ENCODE measurements at regions not wholly inside any gene's neighbourhood (a gene's known extent, or its start where the extent isn't known, plus 50 kb on each side); places are given as distances from the start of the nearest gene placed in this dataset.

DNA sequence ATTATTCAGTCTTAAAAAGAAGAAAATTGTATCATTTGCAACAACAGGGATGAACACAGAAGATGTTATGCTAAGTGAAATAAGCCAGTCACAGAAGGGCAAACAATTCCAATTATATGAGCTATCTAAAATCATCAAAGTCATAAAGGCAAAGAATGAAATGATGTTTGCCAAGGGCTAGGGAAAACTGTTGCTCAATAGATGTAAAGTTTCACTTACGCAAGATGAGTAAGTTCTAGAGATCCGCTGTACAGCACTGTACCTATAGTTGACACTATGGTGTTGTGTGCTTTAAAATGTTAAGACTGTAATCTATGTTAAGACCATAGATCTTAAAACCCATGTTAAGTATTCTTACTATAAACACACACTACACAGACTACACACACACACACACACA, 904.6 kb upstream of the LRRN3 start:
- H3K4me3 ChIP-seq, result no peak overlapping the region
- H3K27ac ChIP-seq, result no peak overlapping the region
- DNase-seq (no peak), ATAC-seq (no peak)
- no peaks in the 10 kb centered on the region for H3K9me3 ChIP-seq
- 53% methylated on average over 2 of the region's 2 CpGs for WGBS (ENCODE audit: insufficient coverage, low coverage, low lambda C conversion rate, missing lambda C conversion rate)
- intact Hi-C loops (cut with DNase I), result no loop called here
- H3K27me3 ChIP-seq, result no peaks in the 10 kb centered on the region
- H3K36me3 ChIP-seq, result no peaks in the 10 kb centered on the region
- H3K4me1 ChIP-seq, result no peaks in the 10 kb centered on the region
- TF ChIP-seq, protein P1, sequence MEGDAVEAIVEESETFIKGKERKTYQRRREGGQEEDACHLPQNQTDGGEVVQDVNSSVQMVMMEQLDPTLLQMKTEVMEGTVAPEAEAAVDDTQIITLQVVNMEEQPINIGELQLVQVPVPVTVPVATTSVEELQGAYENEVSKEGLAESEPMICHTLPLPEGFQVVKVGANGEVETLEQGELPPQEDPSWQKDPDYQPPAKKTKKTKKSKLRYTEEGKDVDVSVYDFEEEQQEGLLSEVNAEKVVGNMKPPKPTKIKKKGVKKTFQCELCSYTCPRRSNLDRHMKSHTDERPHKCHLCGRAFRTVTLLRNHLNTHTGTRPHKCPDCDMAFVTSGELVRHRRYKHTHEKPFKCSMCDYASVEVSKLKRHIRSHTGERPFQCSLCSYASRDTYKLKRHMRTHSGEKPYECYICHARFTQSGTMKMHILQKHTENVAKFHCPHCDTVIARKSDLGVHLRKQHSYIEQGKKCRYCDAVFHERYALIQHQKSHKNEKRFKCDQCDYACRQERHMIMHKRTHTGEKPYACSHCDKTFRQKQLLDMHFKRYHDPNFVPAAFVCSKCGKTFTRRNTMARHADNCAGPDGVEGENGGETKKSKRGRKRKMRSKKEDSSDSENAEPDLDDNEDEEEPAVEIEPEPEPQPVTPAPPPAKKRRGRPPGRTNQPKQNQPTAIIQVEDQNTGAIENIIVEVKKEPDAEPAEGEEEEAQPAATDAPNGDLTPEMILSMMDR (IDR thresholded peaks at IDR 0.05), result no peak
- no peak for TF ChIP-seq POLR2A (IDR thresholded peaks at IDR 0.05)

DNA sequence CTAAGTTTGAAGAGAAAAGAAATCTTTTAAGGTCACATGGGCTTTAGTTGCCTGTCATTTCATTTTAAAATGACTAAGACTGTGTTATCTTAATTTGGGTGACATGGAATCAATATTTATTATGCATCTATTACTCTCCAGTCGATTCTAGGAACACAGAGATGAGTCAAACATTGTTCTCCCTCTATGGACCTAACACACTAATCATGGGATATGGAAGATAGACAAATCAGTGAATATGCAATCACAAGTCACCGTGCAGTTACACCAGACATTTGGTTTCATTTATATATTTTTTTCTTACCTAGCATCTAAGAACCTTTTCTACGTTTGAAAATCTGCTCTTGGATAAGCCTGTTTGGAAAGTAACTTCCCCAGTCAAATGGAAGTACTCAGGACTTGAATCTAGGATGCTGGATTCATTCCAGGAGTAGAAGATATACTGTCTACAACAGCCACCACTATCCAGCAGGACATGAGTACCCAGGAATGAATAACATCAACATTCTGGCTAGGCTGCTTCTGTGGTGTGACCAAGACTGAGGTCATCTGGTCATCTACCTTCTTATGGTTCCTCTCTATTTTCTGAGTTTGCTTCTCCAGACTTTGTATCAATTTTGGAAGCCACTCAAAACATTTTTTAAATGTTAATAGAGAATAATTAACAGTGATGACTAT, 902.9 kb upstream of the LRRN3 start:
- DNase-seq, result no peak
- intact Hi-C loops (cut with DNase I), result no loop called here
- Histone ChIP-seq H3K36me3 (no peaks in the 10 kb centered on the region), H3K9me3 (no peaks in the 10 kb centered on the region), H3K27me3 (no peaks in the 10 kb centered on the region), H3K4me3 (no peak overlapping the region), H3K27ac (no peak overlapping the region), H3K4me1 (no peaks in the 10 kb centered on the region)
- no peak for ATAC-seq
- 34% methylated on average over 3 of the region's 3 CpGs for WGBS (ENCODE audit: insufficient coverage, low coverage, low lambda C conversion rate, missing lambda C conversion rate)
- no peak for TF ChIP-seq POLR2A (IDR thresholded peaks at IDR 0.05)
- TF ChIP-seq, protein P1 (IDR thresholded peaks at IDR 0.05), result no peak

DNA sequence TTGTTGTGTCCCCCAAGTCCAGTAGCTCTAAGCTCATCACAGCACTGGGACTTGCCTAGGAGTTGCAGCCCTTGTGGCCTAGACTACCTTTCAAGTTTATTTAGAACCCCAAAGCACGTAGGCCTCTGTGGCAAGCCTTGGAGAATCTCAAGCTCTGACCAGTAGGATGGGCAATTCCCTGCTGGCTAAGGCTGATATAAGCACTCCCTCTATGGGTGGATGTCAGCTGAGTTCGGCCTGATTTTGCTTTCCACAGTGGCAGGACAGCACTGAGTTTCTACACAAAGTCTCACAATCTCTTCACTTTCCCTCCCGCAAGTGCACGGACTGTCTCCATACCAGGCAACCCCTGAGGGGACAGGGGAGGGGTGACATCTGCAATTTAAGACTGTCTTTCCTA, 886.4 kb upstream of the LRRN3 start:
- TF ChIP-seq POLR2A (IDR thresholded peaks at IDR 0.05), result no peak
- TF ChIP-seq, protein P1 (IDR thresholded peaks at IDR 0.05), result no peak
- Histone ChIP-seq H3K27ac (no peak overlapping the region), H3K27me3 (no peaks in the 10 kb centered on the region), H3K9me3 (no peaks in the 10 kb centered on the region), H3K4me1 (no peaks in the 10 kb centered on the region), H3K36me3 (no peaks in the 10 kb centered on the region), H3K4me3 (no peak overlapping the region)
- no peak for ATAC-seq
- WGBS (ENCODE audit: insufficient coverage, low coverage, low lambda C conversion rate, missing lambda C conversion rate), result 73% methylated on average over 3 of the region's 4 CpGs
- DNase-seq, result no peak
- intact Hi-C loops (cut with DNase I), result no loop called here

DNA sequence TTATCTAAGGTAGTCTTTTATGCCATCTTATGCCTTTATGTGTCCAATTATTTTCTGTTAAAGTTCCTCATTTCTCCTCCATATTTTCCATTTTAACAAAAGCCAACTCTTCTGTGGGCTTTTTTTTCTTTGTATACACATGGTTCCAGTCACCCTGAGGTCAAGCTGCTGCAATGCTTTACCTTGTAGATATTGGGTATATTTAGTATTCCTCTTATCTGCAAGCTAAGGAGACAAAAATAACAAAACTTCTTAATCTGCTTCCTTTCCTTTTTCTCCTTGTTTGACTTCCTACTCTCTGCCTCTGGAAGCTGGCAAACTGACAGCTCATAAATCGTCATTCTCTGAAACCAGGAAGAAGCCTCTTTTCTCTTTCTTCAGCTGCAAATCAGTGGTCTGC, 885.0 kb upstream of the LRRN3 start:
- H3K27ac ChIP-seq, result no peak overlapping the region
- intact Hi-C loops (cut with DNase I), result no loop called here
- 25% methylated on average over 1 of the region's 1 CpG for WGBS (ENCODE audit: insufficient coverage, low coverage, low lambda C conversion rate, missing lambda C conversion rate)
- TF ChIP-seq, protein P1 (IDR thresholded peaks at IDR 0.05), result no peak
- no peak for TF ChIP-seq POLR2A (IDR thresholded peaks at IDR 0.05)
- H3K36me3 ChIP-seq, result no peaks in the 10 kb centered on the region
- H3K27me3 ChIP-seq, result no peaks in the 10 kb centered on the region
- no peaks in the 10 kb centered on the region for H3K4me1 ChIP-seq
- no peaks in the 10 kb centered on the region for H3K9me3 ChIP-seq
- H3K4me3 ChIP-seq, result no peak overlapping the region
- DNase-seq, result no peak
- ATAC-seq, result peak; percentile 36 to 53 (median 40)

DNA sequence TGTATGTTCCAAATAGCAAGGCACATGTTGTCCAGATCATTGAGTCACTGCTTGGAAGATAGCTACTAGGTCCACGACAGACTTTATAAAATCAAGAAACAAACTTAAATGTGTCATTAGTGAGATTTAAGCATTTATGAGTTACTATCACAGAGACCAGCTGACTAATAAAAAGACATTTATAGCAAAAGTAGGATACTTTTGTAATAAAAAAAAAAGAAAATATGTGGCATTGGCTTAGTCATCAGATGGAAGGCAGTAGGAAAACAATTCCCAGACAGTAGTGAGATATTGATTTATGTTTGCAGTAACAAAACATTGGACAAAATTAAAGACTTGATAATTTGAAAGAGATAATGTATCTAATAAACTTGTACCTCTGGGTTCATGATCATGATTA, 881.0 kb upstream of the LRRN3 start:
- Histone ChIP-seq H3K27ac (no peak overlapping the region), H3K27me3 (no peaks in the 10 kb centered on the region)
- TF ChIP-seq, protein P1 (IDR thresholded peaks at IDR 0.05), result no peak
- TF ChIP-seq POLR2A (IDR thresholded peaks at IDR 0.05), result no peak

More for the DNA sequence above, 881.0 kb upstream of the LRRN3 start:
- no peak for ATAC-seq
- intact Hi-C loops (cut with DNase I), result no loop called here
- 47% methylated on average over 1 of the region's 1 CpG for WGBS (ENCODE audit: insufficient coverage, low coverage, low lambda C conversion rate, missing lambda C conversion rate)
- no peak overlapping the region for H3K4me3 ChIP-seq
- no peaks in the 10 kb centered on the region for H3K4me1 ChIP-seq
- no peak for DNase-seq
- H3K36me3 ChIP-seq, result no peaks in the 10 kb centered on the region
- H3K9me3 ChIP-seq, result no peaks in the 10 kb centered on the region

Data from right lobe of liver (tissue), 6 donors.